Umbilical cord (tissue), 1 donor: ENCODE measurements at regions not wholly inside any gene's neighbourhood (a gene's known extent, or its start where the extent isn't known, plus 50 kb on each side); places are given as distances from the start of the nearest gene placed in this dataset.
A peak's percentile ranks its signal among the peaks of the same experiment; 100 is the strongest.

ENCODE experiments used
- DNase-seq: peaks from one replicate; pipeline ENCODE4 v3.0.0-alpha.2; 2015; ENCODE audit warnings: low spot score

DNA sequence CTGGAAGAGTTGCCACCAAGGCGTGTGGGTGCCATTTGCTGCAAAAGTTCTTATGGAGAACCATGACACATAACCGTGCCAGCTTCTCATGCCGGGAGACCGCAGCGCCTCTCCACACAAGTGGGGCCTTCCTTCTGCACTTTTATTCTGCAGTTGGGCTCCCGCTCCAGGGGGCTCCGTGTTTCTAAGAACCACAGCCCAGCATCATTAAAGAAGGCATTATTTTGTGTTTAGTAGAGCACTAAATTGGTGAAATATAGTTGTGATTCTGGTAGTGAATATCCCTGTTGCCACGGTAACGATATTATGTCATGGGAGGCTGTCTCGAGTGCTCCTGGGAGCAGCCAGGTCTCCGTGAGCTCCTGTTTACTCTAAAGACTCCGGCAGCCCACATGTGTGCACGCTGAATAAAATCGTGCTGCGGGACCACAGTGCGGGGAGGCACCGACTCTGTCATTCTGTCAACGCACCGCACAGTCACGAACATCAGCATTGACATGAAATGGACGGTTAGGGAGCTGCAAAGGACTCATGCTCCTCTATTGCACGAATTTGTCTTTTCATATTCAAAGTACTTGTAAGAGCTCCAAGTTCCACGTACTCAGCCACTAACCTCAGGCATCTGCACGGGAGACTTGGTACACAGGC, 68.8 kb upstream of the PITRM1 start:
- no peak for DNase-seq

DNA sequence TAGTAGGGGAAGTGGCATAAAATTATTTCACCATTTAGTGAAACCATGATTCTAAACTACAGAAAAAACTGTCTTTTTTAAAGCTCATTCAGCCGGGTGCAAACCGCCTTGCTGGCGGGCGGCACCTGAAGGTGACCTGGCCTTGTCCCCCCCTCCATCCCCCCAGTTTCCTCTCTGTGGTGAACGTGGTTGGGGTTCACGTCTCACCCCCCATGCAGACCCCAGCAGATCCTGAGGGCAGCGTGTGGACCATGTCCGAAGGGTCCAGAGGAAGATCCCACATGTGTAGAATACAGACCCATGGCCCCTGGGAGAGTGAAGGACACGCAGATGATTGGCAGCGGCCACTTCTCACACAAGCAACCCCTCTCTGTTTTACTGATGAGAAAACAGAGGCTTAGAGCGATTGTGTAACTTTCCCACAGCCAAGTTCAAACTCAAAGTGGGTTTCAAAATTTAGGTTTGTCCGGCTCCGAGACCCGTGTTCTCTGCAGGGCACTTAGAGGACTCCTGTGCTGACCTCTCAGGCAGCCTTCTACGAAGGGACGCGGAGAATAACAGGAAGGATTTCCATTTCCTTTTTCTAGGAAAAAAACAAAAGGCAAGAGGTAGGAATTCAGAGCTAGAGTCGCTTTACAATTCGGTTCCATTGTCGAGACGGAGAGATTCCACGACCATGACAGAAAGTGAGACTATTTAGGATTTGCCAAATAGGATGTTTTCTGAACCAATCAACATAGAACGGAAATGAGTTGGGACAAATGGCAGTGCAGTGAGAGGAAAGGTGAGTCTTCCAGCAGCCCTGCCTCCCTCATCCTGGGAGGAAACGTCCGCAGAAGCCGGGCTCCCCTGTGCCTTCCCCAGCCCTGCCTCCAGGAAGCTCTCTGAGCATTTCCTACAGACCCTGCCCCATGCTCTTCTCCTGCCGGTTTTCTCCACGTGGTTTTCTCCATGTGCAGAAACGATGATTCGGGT, 67.6 kb upstream of the PITRM1 start:
- no peak for DNase-seq

DNA sequence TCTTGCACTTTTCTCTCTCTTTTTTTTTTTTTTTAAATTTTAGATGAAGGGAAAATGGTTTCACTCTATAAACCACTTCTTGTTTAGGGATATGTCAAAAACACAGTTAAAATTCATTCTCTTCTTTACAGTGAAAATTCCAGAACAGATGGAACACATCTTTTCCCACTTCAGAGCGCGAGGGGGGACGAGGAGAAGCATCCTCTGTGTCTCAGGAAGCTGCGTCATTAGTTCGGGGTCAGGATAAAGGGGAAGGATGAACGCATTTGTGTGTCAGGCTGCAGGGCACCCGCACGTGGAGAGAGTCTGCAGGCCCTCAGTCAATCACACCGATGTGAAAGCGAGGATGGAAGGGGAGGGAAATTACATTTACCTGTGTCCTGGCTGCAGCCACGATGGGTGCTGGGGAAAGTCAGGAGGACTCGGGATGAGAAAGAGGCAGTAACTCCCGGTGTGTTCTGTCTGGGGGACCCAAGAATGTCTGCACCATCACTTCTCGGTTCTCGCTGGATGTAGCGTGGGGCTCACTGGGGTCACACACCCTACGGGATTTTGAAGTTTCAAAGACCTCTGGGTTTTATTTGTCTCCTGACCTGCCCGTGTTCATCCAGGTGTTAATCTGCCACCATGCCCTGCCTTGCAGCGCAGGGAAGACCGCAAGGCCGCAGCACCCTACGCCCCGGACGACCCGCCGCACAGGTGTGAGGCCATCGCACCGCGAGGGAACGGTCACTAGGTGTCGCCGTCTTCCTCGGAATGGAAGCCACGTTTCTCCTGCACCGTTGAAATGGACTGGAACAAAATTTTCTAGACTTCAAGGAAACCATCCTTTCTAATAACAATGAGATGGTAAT, 66.7 kb upstream of the PITRM1 start:
- peak; percentile 26 for DNase-seq

DNA sequence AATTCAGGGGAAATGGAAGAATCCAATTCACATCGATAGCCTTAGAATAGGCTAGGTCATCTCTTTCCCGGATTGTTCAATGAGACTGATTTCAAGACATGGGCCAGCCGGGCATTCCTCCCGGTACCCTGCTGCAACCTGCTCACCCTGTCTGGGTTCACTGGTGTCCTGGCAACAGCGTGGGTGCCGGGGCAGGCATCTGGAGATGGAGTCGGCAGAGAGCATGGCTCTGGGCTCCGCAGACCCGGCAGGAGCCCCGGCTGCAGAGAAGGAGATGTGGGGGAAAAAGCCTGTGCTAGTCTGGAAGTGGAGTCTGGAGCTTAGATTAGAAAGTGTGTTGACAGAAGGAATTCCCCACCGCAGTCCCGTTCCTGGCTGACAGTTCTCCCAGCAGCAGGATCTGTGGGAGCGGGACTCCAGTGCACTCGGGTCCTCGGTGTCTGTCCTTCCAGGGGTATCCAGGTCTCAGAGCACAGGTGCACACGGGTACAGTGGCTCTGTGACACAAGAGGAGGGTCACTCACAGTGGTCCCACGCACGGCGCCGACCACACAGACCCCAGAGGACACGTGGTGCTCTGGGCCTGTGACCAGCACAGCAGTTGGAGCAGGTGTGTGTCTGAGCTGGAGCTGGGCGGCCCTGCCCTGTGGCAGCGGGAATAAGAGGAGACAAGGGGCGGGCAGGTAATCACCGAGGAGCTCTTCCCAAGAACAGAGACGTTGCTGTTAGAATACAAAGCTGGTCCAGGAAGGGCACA, 65.7 kb upstream of the PITRM1 start:
- no peak for DNase-seq

GRCh38 chr10:3237530-3237929, 64.9 kb upstream of the PITRM1 start:
- no peak for DNase-seq

GRCh38 chr10:3236644-3237404, 64.2 kb upstream of the PITRM1 start:
- DNase-seq: no peak

DNA sequence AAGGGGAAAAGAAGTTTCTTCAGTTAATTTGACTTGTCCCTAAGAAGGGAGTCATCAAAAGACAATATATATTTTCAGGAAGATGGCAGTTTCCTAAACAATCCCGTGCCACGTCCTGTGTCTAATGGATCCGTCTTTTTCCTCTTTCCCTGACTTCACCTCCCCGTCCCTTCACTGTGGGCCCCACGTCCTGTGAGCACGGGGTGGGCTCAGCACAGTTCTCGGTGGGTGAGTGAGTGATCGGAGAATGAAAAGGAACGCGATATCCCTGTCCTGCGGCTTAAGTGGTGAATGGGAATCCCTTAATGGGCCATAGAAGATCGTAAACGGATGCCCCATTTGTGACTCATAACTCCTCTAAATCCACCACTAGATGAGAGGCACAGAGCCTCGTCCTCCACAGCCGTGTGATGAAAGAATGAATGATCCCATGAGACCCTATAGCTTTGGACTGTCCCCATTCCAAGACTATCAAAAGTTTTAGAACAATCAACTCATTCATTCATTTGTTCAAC, 63.5 kb upstream of the PITRM1 start:
- DNase-seq: no peak

- DNase-seq: no peak
Observed at GRCh38 chr10:3235395-3235794, 62.8 kb upstream of the PITRM1 start.

DNA sequence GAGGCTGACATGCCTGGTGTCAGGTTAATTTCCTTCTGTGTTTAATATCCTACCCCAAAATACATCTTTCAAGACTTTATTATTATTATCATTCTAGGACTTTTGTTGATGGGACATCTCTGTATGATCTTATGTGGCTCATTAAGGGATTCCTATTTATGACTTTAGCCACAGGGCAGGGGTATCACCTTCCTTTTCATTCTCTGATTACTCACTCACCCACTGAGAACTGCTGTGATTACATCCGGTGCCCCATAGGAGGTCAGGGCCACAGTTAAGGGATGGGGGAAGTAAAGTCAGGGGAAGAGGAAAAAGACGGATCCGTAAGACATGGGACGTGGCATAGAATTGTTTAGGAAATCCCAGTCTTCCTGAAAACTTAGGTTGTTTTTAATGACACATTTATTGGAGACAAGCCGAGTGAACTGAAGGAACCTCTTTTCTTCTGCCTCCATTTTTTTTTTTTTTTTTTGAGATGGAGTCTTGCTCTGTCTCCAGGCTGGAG, 61.0 kb upstream of the PITRM1 start:
- DNase-seq: no peak

GRCh38 chr10:3231951-3232730, 59.6 kb upstream of the PITRM1 start:
- no peak for DNase-seq

DNA sequence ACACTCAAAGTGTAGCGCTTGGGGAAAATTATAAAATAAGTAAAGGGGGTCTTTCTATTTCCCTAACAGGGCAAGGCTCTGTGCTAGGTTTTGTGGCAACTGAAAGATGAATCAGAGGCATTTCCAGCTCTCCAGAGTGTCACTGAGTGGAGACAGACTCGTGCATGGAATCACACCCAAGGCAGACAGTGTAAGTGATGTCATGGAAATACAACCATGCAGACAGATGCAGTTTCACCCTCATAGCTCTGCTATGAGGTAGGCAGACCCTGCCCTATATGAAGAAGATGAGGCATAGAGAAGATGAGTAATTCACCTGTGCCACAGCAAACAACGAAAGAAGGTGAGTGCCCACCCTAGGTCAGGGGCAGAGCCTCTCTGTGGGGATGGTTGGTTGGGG, 57.2 kb upstream of the PITRM1 start:
- no peak for DNase-seq

GRCh38 chr10:3228629-3228945, 56.0 kb upstream of the PITRM1 start:
- no peak for DNase-seq

GRCh38 chr10:3226960-3227744, 54.6 kb upstream of the PITRM1 start:
- peak; percentile 57 for DNase-seq

- peak; percentile 86 for DNase-seq
Observed at GRCh38 chr10:3225561-3225960, 53.0 kb upstream of the PITRM1 start.

- no peak for DNase-seq
Observed at GRCh38 chr10:3224241-3224640, 51.7 kb upstream of the PITRM1 start.

- peak; percentile 52 for DNase-seq
Observed at GRCh38 chr10:3222626-3223025, 50.0 kb upstream of the PITRM1 start.
